ENCODE measurements at regions not wholly inside any gene's neighbourhood (a gene's known extent, or its start where the extent isn't known, plus 50 kb on each side); places are given as distances from the start of the nearest gene placed in this dataset.
A peak's percentile ranks its signal among the peaks of the same experiment; 100 is the strongest.

DNA sequence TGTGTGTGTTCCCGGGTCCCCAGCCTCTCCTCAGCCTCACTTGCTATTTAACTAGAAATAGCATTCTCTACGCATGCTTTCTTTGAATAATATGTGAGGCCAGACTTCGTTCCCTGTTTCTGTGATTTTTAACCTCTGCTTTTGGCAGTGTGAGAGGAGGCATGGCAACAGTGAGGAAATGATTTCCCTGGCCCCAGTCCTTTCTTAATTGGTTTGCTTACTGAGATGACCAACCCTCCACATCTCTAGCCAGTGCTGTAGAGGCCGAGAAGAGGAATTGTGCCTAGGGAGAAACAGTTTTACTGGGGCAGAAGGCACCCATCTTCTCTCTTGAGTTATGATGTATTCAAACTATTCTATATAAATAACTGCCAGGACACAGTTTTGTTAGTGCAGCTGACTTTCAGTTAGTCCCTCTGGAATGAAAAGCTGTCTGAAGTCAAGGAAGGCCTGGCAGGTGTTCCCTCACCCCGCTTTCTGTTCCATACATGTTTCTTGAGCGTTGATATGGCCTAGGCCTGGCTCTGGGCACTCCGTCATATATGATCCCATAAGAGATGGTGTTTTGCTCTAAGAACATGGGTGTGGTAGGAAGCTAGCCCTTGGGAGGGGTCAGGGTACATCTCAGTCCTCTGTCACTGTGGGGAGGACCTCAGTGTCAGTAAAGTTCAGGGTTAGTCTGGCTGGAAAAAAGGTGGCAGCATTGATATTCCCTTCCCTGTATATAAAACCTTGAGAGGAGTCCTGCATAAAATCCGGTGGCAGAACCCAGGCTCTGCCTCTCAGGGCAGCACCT, 73.7 kb upstream of the NPAS1 start:
- no peak for DNase-seq

DNA sequence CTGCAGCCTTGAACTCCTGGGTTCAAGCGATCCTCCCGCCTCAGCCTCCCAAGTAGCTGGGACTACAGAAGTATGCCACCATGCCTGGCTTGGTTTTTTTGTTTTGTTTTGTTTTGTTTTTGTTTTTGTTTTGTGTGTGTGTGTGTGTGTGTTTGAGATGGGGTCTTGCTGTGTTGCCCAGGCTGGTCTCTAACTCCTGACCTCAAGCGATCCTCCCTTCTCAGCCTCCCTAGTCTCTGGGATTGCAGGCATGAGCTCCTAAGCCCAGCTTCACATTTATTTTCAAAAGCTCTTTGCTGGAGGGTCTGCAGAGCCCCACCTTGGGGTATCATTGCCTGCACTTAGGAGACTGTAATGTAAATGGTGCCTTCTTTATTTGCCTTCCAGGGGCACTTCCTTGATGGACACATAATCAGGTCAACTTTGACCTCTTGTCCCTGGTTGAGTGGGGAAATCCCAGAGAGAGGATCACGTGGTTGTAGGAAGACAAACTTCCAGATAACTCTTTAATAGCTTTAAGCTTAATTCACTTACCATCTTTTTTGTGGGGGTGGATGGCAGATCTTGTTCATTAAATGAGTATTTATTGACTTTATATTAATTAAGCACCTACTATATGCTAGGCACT, 72.9 kb upstream of the NPAS1 start:
- DNase-seq = no peak

DNA sequence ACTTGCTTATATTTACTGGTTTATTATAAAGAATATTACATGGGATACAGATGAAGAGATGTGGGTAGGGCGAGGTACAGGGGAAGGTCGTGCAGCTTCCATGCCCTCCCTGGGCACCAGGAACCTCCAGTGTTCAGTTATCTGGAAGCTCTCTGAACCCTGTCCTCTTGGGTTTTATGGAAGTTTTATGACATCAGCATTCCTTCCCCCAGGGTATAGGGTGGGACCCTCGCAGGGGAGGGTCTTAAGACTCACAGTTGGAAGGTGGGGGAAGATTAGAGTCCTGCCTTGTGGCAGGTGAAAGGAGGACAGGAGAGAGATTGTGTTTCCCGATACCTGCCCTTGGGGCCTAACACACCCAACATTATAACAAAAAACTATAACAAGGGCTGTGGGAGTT, 71.8 kb upstream of the NPAS1 start:
- no peak for DNase-seq

DNA sequence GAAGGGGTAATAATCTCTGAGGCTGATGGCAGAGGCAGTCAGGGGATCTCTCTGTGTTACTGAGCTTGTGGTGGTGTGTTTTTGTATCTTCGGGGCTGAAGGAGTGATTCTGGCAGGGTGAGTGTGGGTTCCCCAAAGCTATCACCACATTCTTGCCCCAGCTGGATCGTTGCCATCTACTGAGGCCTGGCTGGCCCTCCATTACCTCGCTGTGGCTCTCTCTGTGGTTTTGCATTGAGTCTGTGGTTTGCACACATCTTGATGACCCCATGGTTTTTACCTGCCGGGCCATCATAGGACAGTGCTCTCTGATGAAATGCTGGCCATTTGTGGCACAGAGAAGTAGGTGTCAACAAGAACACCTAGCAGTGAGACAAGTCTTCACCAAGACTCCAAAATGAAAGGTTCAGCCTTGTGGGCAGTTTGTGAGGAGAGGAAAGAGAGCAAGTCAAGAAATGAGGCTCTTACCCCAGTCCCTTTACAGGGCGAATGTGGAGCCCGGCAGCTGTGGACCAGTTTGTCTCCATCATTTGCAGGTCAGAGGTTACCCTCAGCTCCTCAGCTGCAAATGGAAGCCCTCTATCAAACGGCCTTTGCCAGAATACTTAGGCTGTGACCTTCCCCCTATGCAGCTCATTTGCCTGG, 69.0 kb upstream of the NPAS1 start:
- peak; percentile 49 for DNase-seq

DNA sequence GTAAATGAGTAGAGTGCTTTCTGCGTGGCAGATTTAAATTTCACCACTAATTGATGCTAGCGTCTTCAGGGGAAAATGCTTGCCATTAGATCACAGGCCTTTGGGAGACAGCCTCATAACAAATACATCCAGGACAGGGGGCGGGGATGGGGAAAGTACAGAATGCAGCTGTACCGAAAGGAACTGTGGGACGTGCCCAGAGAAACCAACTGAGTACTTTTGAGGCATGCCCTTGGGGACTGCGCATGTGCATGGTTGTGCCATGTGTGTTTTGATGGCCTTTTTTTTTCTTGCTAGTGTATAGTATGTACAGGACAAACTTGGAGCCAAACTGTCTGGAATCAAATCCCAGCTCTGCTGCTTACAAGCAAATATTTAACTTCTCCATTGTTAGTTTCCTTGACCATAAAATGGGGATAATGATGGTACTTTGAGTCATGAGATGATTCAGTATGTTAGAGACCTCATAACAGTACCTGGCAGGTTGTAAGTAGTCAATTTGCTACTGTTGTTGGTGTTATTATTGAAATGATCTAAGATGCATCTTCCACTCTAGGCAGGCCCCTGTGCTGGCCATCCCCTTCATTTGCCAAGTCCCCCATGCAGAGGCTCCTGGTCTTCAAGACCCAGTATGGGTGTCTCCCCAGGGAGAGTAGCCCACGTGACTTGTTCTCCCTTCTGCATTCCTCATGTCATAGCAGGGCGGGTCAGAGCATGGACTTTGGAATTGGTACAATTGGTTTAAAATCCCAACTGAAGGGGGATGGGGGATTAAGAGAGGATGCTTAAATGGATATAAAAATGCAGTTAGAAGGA, 68.3 kb upstream of the NPAS1 start:
- DNase-seq = no peak

DNA sequence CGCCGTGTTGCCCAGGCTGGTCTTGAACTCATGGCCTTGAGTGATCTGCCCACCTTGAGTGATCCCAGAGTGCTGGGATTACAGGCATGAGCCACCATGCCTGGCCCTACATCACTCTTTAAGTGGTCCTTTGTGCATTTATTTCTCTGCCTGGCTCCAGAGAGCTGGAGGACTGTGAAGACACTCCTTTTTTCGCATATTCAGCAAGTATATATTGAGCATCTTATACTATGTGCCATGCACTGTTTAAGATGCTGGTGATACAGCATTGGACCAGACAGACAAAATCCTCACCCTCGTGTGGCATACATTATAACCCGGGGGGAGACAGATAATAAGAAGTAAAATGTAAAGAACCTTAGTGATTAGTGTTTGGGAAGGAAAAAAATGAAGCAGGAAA, 66.8 kb upstream of the NPAS1 start:
- DNase-seq = no peak

DNA sequence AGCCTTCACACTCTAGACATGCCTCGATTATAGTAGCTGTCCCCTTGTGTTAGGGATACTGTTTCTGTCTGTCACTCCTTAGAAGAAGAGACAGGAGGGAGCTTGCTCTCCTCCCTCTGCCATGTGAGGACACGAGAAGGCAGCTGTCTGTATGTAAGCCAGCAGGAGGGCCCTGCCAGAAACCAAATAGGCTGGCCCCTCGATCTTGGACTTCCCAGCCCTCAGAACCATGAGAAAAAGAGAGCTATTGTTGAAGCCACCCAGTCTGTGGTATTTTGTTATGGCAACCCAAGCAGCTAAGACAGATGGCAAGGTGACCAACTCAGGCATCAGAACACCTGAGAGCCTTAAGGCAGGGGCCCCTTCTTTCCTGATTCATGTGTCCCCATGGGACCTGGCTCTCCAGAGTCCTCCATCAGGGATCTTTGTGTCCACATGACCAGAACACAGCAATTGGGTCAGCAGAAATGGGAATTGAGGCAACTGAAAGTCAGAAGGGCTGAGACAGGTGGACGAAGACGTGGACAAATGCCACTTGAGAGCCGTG, 65.6 kb upstream of the NPAS1 start:
- DNase-seq = no peak

DNA sequence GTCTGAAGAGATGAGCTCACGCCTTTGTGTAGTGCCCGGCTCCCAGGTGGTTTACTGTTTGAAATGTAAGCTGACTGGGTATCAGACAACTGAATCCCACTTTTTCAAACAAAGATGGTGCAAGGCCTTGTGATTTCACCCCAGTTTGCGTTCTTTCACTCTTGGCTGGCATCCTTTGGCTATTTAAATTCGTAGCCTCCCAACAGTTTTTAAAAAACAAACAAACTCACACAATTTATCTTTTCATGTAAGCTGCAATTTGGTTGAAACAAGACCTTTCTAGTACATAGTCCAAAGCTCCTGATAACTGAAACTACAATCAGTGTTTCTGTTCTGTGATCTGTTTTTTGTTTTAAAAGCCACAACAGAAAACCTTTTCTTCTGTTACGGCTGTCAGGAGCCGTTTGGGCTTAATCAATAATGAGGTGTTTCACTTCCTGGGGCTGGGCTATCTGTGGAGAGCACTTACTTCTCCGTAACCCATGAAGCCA, 65.1 kb upstream of the NPAS1 start:
- no peak for DNase-seq

DNA sequence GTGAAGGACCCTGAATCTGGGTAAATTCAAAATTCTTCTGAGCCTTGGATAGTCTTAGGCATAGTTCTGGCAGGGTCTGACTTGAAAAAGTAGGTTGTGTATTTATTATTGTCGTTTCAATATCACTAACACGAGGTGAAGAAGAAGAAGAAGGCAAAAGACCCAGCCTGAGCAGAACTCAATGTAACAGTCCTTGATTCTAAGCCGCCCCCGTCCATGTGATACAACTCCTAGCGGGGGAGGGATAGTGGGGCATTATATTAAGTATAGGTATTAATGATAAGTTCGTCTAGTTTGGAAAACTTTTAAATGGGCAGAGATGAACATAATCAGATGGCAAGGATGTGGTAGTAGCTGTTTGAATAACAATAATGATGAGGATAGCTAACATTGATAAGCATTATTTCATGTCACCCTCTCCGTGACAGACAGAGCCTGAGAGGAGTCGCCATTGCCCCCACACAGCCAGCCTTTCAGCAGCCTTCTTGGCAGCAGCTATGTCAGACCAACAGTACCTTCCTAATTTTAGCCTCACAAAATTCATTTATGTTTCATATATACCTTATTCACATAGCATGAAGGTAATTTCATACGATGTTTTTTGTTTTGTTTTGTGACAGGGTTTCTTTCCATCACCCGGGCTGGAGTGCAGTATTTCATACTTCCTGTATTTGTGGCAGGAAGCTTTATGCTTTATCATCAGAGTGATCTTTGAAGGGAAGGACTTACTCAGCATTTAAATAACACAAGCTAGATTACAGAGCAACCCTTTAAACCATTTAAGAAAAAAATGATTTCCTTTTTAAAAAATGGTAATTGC, 64.4 kb upstream of the NPAS1 start:
- peak; percentile 85 for DNase-seq

DNA sequence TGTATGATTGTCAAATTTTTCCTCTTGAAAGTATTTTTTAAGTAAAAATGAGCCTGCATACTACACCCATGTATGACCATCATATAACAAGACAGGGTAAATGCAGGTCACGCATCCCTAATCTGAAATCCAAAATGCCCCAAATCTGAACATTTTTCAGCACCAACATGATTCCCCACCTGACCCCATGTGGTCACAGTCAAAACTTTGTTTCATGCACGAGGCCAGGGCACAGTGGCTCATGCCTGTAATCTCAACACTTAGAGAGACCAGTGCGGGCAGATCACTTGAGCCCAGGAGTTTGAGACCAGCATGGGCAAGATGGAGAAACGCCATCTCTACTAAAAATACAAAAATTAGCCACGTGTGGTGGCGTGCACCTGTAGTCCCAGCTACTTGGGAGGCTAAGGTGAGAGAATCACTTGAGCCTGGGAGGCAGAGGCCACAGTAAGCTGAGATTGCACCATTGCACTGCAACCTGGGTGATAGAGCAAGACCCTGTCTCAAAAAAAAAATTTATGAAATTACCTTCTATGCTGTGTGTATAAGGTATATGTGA, 63.7 kb upstream of the NPAS1 start:
- no peak for DNase-seq

DNA sequence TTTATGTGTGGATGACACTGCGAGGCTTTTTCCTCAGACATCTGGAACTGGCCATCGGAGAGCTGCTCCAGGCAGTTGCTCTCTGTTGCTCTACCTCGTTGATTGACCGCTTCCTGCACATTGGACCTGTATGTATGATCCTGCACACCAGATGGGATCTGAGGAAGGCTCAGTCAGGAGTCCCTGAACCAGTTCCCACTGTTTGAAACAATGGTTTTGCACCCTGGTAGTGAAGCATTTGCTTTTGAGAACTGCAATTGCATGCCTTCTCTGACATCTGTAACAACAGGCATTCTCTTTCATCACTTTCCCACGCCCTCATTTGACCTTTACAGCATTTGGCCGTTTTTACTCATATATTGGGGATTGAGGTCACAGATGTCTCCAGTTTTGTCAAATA, 61.1 kb upstream of the NPAS1 start:
- no peak for DNase-seq

DNA sequence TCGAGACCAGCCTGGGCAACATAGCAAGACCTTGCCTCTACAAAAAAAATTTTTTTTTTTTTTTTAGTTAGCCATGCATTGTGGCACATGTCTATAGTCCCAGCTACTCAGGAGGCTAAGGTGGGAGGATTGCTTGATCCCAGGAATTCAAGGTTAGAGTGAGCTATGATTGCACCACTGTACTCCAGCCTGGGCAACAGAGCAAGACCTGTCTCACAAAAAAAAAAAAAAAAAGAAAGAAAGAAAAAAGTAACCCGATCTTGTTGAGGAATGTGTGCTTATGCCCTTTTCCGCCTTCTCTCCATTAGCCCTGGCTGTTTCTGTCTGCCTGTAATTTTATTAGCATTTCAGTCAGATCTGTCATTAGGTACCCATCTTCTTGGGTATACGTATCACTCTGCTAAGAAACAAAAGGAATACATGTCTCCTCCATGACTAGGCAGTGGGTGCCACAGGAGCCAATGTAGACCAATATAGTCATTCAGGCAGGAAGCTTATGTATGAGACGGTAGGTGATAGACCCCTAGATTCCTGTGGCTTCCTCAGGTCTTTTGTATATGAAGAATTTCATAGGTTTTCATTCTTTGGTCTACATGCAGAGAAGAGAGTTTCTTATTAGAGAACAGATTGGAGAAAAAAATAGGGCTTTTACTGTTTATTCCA, 59.6 kb upstream of the NPAS1 start:
- DNase-seq = no peak

DNA sequence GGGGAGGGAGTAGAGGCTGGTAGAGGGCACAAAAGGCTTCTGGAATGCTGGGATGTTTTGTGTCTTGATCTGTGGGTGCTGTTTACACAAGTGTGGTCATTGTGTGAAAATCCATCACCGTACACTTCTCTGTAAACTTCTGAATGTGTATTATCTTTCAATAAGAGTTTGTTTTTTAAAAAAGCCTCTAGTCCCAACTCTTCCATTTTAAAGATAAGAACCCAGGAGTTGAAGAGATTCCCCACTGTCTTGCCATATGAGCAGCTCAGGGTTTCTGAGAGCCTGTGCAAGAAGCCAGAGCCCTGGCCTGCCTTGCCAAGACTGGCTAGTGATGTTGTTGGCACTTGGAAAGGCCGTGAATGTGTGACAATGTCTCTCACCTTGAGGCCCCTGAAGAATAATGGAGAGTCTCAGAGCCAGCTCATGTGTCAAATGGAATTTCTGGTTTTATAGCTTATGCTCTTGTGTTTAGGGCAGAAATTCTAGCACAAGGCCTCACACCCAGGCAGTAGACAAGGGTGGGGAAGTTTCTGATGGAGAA, 57.5 kb upstream of the NPAS1 start:
- DNase-seq = no peak

DNA sequence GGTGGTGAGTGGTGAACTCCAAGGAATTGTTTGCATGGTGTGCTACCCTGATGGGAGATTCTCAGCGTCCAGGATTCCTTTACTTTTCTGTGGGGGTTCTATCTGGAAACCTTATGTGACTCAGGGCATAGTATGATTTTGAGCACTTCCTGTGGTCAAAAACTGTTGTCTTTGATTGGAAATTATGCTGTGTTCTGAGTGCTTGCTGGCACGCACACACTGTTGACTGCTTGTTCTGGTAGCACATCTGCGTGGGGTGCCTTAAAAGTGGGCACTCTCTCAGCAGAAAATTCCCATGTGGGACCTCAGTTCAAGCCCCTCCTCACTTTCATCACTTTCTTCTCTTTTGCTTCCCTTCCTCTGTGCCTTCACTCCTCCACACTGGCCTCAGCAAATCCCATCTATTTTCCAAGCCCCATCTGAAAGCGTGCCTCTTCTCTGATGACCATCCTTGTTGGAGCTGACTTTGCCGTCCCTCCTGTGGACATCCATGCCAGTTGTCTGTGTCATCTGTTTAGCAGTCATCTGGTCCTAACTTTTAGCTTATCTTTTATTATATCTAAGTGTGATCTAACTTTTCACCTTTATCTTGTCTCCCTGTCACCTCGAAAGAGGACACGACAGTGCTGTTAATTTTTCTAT, 56.4 kb upstream of the NPAS1 start:
- DNase-seq = no peak

DNA sequence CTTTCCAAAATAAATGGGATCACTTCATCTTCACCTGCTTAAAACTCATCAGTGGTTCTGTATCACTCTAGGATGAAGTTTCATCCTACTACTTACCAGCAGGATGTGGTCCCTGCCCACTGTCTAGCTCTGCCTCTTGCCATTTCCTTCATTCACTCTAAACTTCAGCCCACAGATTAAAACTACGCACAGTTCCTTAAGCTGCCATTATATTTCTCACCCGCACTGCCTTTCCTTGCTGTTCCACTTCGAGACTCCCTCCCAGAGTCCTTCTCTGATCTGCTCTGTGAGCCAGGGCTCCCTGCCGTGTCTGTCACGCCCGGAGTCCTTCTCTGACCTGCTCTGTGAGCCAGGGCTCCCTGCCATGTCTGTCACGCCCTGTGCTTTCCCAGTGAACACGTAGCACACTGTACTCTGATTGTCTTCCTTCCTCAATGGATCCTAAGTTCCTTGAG, 52.0 kb upstream of the NPAS1 start:
- DNase-seq = peak; percentile 37

All from hematopoietic multipotent progenitor cell treated with erythropoietin and hydrocortisone succinate and interleukin-3 and kit ligand, for 4 days (in vitro differentiated cells).